ENCODE measurements at regions not wholly inside any gene's neighbourhood (a gene's known extent, or its start where the extent isn't known, plus 50 kb on each side); places are given as distances from the start of the nearest gene placed in this dataset.

DNA sequence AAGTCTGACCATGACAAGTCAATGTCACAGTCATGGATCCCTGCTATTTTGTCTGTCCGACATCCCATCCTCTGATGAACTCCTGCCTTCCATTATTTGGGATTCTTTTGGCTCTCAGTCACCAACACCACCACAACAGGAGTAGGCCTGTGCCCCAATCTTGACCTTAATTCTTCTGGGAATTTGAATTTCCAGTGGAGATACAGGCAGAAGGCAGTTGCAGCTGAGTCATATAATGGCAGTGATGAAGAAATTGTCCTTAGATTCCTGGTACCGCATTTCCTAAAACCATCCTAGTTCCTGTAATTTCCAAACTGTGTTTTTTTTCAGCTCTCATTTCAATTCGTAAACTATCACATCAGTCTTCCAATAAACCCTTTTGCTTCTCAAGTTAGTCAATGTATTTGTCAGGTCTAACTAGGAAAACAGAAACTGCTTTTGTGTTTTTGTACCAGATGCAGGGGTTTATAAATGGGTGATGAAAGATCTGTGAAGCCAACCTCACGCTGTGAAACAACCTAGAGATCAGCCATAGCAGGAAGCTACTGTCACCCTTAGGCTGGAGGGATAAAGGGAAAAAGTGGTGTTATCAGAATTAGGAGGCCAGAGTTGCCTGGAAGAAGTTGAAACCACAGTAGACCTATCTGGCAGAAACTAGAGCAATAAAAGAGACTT, 126.3 kb upstream of the TMEM108 start:
- Mint-ChIP-seq H3K4me1 (ENCODE audit: unreplicated experiment) (peaks cover 40% of the 10 kb centered on the region), H3K4me3 (ENCODE audit: unreplicated experiment) (no peak overlapping the region), H3K27ac (ENCODE audit: unreplicated experiment) (peak overlapping the region; percentile 79), H3K9me3 (ENCODE audit: unreplicated experiment) (peaks cover 9% of the 10 kb centered on the region), H3K36me3 (ENCODE audit: unreplicated experiment) (no peaks in the 10 kb centered on the region), H3K27me3 (ENCODE audit: unreplicated experiment) (no peaks in the 10 kb centered on the region)
- DNase-seq (ENCODE audit: extremely low spot score, unreplicated experiment), result no peak
- TF ChIP-seq, protein P1, sequence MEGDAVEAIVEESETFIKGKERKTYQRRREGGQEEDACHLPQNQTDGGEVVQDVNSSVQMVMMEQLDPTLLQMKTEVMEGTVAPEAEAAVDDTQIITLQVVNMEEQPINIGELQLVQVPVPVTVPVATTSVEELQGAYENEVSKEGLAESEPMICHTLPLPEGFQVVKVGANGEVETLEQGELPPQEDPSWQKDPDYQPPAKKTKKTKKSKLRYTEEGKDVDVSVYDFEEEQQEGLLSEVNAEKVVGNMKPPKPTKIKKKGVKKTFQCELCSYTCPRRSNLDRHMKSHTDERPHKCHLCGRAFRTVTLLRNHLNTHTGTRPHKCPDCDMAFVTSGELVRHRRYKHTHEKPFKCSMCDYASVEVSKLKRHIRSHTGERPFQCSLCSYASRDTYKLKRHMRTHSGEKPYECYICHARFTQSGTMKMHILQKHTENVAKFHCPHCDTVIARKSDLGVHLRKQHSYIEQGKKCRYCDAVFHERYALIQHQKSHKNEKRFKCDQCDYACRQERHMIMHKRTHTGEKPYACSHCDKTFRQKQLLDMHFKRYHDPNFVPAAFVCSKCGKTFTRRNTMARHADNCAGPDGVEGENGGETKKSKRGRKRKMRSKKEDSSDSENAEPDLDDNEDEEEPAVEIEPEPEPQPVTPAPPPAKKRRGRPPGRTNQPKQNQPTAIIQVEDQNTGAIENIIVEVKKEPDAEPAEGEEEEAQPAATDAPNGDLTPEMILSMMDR (IDR thresholded peaks at IDR 0.05), result no peak

DNA sequence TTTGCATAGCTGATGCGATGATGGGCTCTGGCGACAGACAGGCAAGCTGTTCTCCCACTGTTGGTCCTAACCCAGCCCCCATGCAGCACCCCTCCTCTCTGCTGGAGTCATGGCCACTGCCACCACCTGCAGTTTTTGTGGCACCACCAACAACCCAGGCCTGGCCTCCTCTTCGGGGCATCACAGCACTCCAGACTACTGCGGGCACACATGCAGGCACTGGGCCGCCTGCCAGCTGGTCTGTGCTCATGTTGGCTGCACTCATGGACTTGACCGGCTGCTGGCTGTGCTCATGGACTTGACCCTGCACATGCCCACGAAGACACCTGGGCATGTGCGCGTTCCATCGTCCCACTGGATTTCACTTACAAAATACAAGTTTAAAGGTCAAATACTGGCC, 130.9 kb upstream of the TMEM108 start:
- peaks cover 17% of the 10 kb centered on the region for H3K4me1 Mint-ChIP-seq (ENCODE audit: unreplicated experiment)
- H3K36me3 Mint-ChIP-seq (ENCODE audit: unreplicated experiment), result no peaks in the 10 kb centered on the region
- TF ChIP-seq, protein P1 (IDR thresholded peaks at IDR 0.05), result no peak
- DNase-seq (ENCODE audit: extremely low spot score, unreplicated experiment), result no peak
- H3K4me3 Mint-ChIP-seq (ENCODE audit: unreplicated experiment), result no peak overlapping the region
- no peaks in the 10 kb centered on the region for H3K27me3 Mint-ChIP-seq (ENCODE audit: unreplicated experiment)
- no peaks in the 10 kb centered on the region for H3K9me3 Mint-ChIP-seq (ENCODE audit: unreplicated experiment)
- H3K27ac Mint-ChIP-seq (ENCODE audit: unreplicated experiment), result no peak overlapping the region

DNA sequence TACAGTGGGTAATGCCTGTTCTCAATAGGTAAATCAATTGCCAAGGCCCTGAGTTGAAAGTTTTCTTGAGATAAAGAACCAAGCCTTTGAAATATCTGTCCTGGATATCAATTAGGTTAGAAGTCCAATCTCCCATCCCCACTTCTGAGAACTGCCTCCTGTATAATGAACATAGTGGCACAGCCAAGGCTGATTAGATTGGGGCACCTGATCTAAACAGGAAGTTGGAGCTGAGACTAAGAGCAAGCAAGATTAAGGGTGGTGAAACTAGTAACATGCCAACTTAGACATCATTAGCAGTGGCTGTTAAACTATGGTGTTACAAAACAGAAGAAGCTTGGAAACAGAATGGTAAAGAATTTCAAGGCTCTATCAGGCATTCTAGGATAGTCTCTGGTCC, 137.7 kb upstream of the TMEM108 start:
- Mint-ChIP-seq H3K27ac (ENCODE audit: unreplicated experiment) (no peak overlapping the region), H3K27me3 (ENCODE audit: unreplicated experiment) (peaks cover 3% of the 10 kb centered on the region), H3K36me3 (ENCODE audit: unreplicated experiment) (no peaks in the 10 kb centered on the region), H3K9me3 (ENCODE audit: unreplicated experiment) (no peaks in the 10 kb centered on the region), H3K4me1 (ENCODE audit: unreplicated experiment) (no peaks in the 10 kb centered on the region), H3K4me3 (ENCODE audit: unreplicated experiment) (no peak overlapping the region)
- TF ChIP-seq, protein P1 (IDR thresholded peaks at IDR 0.05), result no peak
- no peak for DNase-seq (ENCODE audit: extremely low spot score, unreplicated experiment)

DNA sequence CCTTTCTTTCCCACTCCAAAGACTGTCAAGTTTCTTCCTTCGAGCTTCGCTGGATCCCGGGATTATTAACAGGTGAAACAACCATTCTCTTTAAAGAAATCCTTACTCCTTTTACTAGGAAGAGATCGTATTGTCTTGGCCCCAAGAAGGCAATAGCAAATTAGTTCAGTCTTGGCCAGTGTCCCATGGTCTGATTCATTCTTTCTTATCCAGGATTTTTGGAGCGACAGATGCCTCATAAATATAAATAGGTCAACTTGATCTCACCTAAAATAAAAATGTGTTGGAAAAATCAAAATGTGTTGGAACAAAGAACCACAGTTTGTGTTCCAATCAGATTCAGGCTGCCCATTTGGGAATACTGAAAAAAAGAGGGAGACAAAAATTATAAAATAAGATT, 140.1 kb upstream of the TMEM108 start:
- DNase-seq (ENCODE audit: extremely low spot score, unreplicated experiment), result no peak
- H3K4me1 Mint-ChIP-seq (ENCODE audit: unreplicated experiment), result no peaks in the 10 kb centered on the region
- no peak overlapping the region for H3K27ac Mint-ChIP-seq (ENCODE audit: unreplicated experiment)
- H3K9me3 Mint-ChIP-seq (ENCODE audit: unreplicated experiment), result no peaks in the 10 kb centered on the region
- no peaks in the 10 kb centered on the region for H3K36me3 Mint-ChIP-seq (ENCODE audit: unreplicated experiment)
- H3K27me3 Mint-ChIP-seq (ENCODE audit: unreplicated experiment), result peaks cover 3% of the 10 kb centered on the region
- TF ChIP-seq, protein P1 (IDR thresholded peaks at IDR 0.05), result no peak
- no peak overlapping the region for H3K4me3 Mint-ChIP-seq (ENCODE audit: unreplicated experiment)

DNA sequence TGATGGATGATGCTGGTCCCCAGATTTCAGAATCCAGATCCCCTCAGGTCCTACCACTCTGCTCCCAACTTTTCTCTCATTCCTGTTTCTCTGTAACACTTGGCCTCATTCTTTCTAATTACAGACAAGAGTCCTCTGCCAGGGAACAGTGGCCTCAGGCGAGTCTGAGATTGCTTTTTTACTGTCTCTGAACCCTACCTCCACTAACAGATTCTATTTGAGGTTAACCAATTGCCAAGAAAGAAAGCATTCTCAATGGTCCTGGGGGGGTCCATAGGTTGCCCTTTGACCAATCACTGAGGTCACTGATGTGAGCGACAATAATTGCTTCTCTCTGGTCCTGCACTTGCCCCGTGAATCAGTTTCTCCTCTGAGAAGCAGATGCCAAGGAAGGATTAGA, 145.2 kb upstream of the TMEM108 start:
- no peak for DNase-seq (ENCODE audit: extremely low spot score, unreplicated experiment)
- Mint-ChIP-seq H3K27ac (ENCODE audit: unreplicated experiment) (no peak overlapping the region), H3K4me3 (ENCODE audit: unreplicated experiment) (no peak overlapping the region), H3K9me3 (ENCODE audit: unreplicated experiment) (no peaks in the 10 kb centered on the region), H3K36me3 (ENCODE audit: unreplicated experiment) (no peaks in the 10 kb centered on the region), H3K27me3 (ENCODE audit: unreplicated experiment) (peaks cover 6% of the 10 kb centered on the region), H3K4me1 (ENCODE audit: unreplicated experiment) (no peaks in the 10 kb centered on the region)
- TF ChIP-seq, protein P1 (IDR thresholded peaks at IDR 0.05), result no peak
